ENCODE measurements at regions not wholly inside any gene's neighbourhood (a gene's known extent, or its start where the extent isn't known, plus 50 kb on each side); places are given as distances from the start of the nearest gene placed in this dataset.

DNA sequence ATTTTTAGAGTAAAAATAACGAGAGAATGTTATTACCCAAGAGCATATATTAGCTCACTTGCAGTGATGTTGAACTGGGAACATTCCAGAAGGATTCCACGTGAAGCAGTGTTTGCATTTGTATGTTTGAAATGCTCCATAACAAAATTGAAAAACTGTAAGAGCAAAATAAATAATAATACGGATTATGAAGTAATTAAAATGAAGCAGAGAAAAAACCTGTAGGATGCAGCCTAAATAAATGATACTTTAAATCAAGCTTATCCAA lies 203.3 kb downstream of the BAMBI start:
- TF ChIP-seq SUZ12 (IDR thresholded peaks at IDR 0.05; ENCODE audit: extremely low read depth, insufficient read depth, insufficient read length) (no peak), ZNF274 (IDR thresholded peaks at IDR 0.05; ENCODE audit: low read depth, low read length) (no peak)
